Retinal pigment epithelial cell (primary cell): ENCODE measurements at regions not wholly inside any gene's neighbourhood (a gene's known extent, or its start where the extent isn't known, plus 50 kb on each side); places are given as distances from the start of the nearest gene placed in this dataset.

Source experiments
- DNase-seq: peaks from one replicate; pipeline ENCODE4 v3.0.0-alpha.2; 2010; ENCODE audit warnings: low read depth
- H3K4me3 ChIP-seq: 2 replicates; pipeline ENCODE4 v1.5.1; 2011; ENCODE audit warnings: mild to moderate bottlenecking, low read length, control low read depth, moderate library complexity
- CTCF ChIP-seq: conservative IDR thresholded peaks from 2 replicates; pipeline ENCODE4 v1.5.1; 2011; ENCODE audit warnings: low read depth, low read length, control low read depth, inconsistent platforms

- no peak for TF ChIP-seq CTCF
- no peak overlapping the region for H3K4me3 ChIP-seq
- no peak for DNase-seq
Measured at GRCh38 chr21:35477622-35478021, 428.5 kb upstream of the RUNX1 start.

- no peak for DNase-seq
- no peak overlapping the region for H3K4me3 ChIP-seq
- TF ChIP-seq CTCF, result no peak
Measured at GRCh38 chr21:35476621-35477395, 427.7 kb upstream of the RUNX1 start.

- DNase-seq, result no peak
- TF ChIP-seq CTCF, result no peak
- no peak overlapping the region for H3K4me3 ChIP-seq
Measured at GRCh38 chr21:35475762-35476161, 426.7 kb upstream of the RUNX1 start.

GRCh38 chr21:35475009-35475408 is 425.9 kb upstream of the RUNX1 start:
- DNase-seq, result no peak
- no peak overlapping the region for H3K4me3 ChIP-seq
- TF ChIP-seq CTCF, result no peak

GRCh38 chr21:35473496-35473895 is 424.4 kb upstream of the RUNX1 start:
- no peak overlapping the region for H3K4me3 ChIP-seq
- no peak for DNase-seq
- TF ChIP-seq CTCF, result no peak

- TF ChIP-seq CTCF, result no peak
- DNase-seq, result no peak
- H3K4me3 ChIP-seq, result no peak overlapping the region
Measured at GRCh38 chr21:35470522-35470921, 421.4 kb upstream of the RUNX1 start.

GRCh38 chr21:35469498-35469897 is 420.4 kb upstream of the RUNX1 start:
- no peak overlapping the region for H3K4me3 ChIP-seq
- TF ChIP-seq CTCF, result no peak
- no peak for DNase-seq
